Hematopoietic multipotent progenitor cell treated with erythropoietin and hydrocortisone succinate and interleukin-3 and kit ligand, for 15 days (in vitro differentiated cells): ENCODE measurements at regions not wholly inside any gene's neighbourhood (a gene's known extent, or its start where the extent isn't known, plus 50 kb on each side); places are given as distances from the start of the nearest gene placed in this dataset.

Source experiments
- DNase-seq: peaks from one replicate; pipeline ENCODE4 v3.0.0-alpha.2; 2015; ENCODE audit warnings: low spot score

DNA sequence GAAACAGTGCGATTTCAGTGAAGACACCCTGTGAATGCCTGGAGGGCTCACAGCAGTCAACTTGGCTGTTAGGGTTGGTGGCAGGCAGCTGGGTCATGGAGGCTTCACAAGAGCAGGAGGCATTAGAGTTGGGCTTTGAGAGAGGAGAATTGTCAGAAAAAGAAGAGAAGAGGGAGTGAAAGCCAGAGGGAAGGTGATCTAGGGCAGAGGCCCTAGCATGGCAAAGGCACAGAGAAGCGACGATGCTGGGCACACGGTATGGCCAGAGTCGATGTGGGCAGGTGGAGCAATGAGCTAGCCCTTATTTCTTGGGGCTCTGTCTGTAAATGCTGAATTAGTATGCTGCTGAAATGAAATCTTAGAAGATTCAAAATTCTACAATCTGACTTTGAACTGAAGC lies 52.6 kb upstream of the OLFM4 start:
- no peak for DNase-seq

DNA sequence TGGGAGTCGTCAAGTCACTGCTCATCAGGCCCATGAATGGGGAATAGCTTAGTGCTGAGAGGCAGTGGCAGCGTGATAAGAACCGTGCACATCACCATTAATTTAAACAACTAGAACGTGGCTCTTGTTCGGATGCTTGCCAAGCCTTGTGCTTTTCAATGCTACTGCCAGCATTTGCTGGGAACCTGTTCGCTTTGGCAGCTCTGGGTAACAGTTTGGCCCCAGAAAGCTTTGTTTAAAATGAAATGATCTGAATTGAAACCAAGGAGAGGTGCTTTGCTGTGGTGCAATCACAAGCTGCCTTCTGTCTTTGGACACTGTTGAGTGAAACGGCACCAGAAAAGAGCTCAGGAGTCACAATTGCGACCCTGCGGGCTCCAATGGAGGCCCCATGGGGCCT lies 53.5 kb upstream of the OLFM4 start:
- no peak for DNase-seq

DNA sequence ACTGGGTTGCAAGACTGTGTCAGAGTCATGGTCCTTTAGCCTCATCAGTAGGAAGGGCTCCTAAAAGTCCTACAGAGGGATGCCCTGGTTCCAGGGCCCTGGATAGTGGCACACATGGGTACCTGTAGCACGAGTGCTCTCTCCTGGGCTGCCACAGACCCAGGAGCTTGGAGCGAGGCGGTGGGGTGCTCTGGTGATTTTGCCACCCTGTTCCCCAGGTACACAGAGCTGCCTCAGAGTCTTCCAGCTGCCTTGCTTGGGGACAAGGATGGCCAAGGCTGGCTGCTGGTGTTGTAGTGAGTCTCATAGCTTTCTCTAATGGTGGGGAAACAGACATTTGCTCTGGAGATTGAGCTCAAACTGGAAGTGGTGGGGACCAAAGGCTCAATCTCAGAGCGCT lies 53.9 kb upstream of the OLFM4 start:
- no peak for DNase-seq

DNA sequence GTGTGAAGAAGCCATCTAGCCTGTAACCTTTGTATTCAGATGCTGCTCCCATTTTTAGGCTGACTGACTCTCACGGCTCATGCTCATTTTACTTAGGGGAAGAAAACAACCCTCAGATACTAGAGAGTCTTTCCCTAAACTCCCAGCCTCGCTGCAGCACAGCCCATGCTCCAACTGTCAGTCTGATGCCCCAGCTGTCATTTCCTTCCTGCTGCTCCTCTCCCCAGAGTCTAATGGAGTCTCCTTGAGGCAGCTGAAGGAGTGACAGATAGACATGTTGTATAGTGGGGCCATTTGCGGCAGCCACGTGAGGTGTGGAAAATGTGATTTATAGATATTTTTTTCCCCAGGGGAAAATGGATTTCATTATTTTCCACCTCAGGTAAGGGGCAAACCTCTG lies 59.2 kb upstream of the OLFM4 start:
- no peak for DNase-seq

DNA sequence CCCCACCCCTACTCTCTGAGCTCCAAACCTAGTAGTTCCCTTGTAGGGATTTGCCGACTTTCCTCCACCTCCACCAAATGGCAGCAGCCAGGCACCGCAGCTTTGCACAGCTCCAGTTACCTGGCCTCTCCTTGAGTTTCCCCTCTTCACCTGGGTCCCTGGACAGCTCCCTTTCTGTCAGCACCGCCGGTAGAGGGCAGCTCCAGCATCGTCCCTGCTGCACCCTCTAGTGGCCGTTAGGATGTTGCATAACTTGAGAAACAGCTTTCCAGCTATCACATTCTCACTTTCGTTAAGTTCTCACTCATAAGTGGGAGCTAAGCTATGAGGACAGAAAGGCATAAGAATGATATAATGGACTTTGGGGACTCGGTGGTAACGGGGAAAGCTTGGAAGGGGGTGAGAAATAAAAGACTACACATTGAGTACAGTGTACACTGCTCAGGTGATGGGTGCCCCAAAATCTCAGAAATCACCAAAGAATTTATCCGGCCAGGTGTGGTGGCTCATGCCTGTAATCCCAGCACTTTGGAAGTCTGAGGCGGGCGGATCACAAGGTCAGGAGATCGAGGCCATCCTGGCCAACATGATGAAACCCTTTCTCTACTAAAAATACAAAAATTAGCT lies 60.4 kb upstream of the OLFM4 start:
- peak; percentile 57 for DNase-seq

DNA sequence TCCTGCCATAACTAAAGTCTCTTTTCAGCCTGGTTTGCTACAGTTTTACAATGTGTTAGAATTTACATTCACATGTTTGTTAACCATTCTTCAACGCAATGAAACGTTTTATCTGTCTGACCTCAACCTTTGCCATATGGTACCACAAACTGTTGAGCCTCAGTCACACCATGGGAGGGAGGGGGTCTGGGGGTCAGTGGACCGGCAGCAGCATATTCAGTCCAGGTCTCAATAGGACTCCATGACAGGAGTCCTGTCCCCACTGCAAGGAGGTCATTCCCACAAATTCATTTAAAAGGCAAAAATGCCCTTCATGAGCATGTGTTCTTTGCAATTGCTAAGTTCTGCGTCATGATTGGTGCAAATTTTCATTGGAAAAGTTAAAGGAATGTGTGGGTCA lies 66.6 kb upstream of the OLFM4 start:
- no peak for DNase-seq

DNA sequence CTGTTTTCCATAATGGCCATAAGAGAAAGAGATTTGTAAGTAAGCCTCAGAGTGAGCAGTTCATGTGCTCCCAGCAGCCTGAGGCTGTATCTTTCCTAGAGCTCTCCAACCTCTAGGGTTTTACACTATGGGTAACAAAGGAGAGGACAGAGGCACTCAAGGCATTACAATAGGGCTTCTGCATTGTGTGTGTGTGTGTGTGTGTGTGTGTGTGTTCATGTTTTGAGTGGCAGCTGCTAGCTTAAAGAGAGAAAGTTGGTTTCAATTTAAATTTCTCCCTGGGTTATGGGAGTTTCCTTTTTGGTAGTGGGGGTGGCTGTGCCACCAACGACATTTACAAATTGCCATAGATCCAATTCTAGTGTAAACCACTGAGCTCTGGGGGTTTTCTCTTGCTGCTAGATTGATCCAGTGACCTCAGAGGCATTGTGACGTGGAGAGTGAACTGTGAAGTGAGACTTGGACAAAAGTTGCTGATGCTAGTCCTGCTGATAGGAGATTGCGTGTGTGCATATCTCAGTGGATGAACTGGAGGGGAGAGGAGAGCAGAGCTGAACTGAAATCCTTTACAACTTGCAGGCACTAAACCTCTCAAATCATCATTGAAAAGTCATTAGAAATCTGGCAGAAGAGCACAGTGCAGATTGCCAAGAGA lies 67.2 kb upstream of the OLFM4 start:
- DNase-seq: no peak

DNA sequence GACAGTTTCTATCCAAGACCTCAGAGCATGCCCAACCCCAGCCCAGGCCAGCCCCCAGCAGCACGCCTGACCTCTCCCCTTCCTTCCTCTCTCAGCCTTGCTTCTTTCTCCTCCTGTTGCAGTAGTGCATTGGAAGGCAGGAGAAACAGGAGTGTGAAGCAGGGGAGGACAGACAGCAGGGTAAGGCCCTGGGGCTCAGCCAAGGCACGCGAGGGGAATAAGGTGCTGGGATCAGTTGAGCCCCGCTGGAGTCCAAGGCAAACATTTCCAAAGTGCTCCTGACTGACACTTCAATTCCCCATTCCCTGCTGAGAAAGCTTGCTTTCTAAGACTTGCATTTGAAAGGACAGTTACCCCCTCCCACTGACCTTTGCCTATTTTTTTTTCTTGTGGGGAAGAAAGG lies 73.1 kb upstream of the OLFM4 start:
- no peak for DNase-seq

DNA sequence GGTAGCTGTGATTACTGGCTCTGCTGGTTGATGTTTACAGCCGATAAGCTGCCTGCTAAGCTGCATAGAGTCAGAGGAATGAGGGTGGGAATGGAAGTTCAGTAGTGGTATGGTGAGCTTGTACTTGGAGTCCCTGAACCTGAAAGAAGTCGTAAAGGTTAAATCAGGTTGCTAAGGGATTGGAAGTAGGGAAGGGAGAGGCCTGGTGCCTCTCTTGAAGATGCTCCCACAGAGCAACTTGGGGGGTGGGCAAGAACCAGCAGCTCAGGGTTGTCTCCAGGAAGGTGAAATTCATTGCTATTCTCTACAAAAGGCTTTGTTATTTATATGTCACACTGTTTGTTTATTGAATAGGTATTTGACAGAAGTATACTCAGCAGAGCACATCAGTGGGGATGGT lies 73.8 kb upstream of the OLFM4 start:
- DNase-seq: no peak

DNA sequence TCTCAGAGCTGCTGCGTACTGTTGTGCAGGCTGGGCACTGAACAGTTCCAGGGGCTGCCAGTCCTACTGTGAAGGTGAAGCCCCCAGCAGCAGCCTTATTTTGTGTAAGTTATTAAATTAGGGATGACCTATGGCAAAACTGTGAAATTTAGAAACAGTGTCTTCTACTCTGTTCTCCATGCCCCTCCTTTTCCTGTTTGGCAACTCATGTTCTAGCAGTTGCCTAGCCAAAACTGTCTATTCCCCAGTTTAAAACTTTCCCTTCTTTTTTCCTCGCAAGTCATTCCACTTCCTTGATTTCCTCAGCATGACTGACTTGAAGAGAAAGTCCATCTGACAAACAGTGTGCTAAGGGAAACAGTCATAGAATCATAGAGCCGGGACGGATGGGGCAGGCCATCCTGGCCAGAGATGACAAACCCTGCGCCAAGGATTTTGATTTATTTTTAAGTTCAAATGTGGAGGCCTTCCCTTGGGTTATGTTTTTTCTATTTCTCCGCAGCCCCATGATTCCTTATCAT lies 78.1 kb upstream of the OLFM4 start:
- DNase-seq: no peak

DNA sequence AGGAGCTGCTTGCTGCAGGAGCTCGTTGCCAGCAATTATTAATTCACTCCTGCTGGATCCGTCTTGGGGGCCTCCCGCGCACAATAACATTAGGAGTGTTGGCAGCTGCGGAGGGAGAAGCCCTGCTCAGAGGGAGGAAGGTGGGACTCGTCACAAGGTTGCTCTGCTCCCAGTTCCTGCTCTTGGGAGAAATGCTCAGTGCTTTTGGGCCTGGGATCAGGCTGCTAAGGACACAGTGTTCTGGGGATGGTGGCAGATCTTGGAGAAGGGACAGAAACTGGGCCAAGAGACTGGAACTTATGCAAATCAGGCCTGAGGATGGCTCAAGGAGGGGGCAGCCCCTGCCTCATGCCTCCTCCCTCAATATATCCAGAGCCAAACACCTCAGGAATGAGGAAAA lies 78.9 kb upstream of the OLFM4 start:
- DNase-seq: no peak

DNA sequence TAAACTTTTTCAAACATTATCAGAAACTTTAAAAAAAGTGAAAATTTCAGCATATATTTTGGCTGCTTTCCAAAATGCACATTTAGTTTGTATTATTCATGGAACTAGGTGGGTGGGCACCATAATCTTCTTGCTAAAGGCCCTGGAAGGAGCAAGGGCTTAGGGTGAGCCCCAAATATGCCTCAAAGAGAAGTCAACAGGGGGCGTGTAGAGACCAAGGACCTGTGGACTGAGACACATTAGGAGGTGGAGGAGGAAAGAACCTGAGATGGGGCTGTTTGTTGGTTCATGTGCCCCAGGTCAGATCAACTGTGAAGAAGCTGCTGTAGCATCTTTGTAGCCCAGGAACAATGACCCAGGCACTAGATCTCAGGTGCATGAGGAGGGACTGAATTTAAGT lies 79.6 kb upstream of the OLFM4 start:
- no peak for DNase-seq

DNA sequence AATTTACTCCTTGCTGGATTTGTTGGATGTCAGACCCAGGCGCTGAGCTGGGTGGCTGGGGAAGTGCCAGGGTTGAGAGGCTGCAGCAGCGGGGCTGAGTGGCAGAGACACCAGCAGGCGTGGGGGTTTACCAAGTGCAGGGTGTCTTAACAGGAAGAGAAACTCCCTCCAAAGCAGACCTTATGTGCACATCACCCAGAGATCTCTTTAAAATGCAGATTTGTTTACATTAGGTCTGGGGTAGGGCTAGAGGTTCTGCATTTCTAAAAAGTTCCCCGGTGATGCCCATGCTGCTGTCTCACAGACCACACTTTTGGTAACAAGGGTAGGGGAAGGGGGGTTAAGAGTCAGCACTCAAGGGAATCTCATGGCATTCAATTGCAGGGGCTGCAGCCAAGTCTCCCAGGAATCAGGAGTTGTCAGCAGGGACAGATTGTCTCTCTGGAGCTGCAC lies 80.7 kb upstream of the OLFM4 start:
- DNase-seq: no peak

DNA sequence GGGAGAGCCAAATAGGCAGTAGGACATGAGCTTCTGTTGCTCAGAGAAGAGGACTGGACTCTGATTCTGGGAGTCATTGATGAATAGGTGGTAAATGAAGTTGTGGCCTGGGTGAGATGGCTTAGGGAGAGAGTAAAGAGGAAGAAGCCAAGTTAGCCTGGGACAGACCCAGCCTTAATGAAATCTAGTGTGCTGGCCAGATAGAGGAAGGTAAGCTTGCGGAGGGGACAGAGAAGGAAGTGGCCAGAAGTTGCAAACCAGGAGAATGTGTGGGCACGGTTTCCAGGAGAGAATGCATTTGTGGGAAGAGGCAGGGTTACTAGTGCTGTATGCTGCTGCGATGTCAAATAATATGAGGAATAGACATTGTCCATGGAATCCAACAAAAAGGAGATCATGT lies 83.3 kb upstream of the OLFM4 start:
- DNase-seq: no peak

DNA sequence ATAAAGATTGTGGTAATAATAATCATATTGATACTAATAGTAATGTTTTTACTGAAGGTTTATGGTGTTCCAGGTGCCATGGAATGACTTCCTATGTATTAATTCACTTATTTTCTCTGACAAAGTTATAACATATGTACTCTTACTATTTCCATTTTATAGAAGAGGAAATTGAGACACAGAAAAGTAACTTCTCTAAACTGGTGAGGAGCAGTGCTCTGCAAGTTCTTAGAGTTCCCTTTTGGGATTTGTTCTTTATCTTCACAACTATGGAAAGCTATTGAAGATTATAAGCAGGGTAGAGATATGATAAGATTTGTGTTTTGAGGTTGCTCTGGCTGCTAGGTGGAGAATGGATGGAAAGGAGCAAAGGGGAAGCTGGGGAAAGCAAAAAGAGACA lies 83.9 kb upstream of the OLFM4 start:
- no peak for DNase-seq

DNA sequence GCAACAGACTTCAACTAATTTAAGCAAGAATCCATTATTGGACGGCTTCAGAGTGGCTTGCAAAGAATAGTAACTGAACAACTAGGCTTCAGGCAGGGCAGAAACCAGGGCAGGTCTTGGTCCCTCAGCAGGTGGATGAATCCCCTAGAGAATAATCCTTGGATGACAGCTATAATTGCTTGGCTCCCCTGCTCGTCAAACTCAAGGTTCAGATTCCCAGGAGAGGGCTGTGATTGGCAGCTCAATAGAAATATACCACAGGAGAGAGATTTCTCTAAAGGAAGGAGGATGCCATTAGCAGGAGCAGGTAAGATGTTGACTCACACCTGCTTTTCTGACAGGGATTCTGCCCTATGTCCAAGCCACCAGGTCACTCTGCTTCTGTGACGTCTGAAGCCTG lies 89.6 kb upstream of the PCDH8 start:
- no peak for DNase-seq

DNA sequence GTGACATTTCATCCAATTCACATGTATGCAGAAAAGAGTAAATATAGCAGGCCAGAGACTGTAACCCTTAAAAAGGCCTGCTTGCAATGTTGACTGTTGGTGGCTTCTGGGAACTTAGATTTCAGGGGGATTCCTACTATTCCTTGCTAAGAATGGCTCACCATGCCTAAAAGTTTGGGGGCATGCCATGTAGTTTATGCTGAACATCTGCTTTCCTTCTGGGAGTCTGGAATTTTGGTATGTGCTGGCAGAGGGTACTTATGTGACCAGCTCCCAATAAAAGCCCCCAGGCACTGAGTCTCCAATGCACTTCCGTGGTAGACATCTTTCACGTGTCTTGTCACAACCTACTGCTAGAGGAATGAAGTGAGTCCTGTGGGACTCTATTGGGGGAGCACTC lies 88.4 kb upstream of the PCDH8 start:
- DNase-seq: no peak

DNA sequence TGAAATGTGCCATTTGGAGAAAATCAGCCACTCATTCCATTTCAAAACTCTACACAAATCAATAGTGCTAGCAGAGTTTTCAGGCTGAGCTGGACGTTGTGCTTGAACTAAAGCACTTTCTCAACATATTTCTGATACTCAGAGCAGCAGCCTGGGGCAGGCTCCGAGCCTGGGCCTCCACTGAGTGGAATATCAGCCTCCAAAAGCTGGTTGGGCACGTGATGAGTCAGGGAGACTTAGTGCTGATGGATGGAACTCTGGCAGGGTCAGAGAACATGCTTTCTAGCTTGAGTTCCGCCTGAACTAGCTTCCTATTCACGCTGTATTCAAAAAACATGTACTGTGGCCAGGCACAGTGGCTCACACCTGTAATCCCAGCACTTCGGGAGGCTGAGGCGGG lies 85.8 kb upstream of the PCDH8 start:
- DNase-seq: no peak

DNA sequence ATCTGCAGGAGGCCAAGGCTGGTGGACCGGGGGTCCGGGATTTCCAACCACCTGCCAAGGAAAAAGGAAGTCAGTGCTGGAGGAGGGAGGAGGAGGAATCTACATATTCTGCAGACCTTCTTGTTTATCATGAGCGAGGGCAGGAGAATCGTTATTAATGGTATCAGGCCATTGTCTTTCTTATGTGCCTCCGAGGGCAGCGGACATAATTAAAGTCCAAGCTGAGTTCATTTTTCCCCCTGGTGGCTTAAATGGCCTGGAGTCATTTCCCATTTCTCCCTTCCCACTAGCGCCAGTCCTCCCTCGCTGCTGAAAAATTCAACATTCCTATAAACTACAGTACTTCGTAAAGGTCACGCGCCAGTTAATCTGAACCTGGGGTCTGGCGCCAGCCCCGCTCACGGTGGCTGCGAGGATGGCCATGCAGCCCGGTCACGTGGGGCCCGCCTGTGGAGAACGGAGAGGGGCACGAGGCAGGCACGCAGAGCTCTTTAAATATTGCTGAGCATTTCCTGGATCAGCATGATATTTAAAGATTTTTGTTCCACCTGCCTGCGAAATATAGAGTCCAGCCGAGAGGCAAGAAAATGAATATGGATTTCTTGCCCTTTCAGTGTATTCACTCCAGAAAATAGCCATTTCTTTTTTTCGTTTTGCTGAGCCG lies 85.2 kb upstream of the PCDH8 start:
- DNase-seq: no peak

DNA sequence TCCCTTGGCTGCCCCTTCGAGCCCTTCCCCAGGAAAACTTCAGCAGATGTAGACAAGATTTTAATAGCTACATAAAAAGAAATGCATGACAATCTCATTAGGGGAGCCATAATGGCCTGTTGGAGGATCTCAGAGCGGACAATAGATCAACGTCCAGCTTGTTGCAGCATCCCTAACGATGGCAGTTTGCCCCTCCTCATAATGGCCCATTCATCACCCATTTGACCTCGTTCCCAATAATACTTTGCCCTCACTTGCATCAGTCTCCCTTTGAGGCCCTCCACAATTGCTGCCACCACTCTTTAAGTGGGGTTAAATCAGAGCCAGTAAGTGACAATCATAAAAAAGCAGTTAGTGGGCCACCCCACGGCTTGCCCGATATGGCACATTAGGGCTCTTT lies 84.7 kb upstream of the PCDH8 start:
- DNase-seq: no peak

DNA sequence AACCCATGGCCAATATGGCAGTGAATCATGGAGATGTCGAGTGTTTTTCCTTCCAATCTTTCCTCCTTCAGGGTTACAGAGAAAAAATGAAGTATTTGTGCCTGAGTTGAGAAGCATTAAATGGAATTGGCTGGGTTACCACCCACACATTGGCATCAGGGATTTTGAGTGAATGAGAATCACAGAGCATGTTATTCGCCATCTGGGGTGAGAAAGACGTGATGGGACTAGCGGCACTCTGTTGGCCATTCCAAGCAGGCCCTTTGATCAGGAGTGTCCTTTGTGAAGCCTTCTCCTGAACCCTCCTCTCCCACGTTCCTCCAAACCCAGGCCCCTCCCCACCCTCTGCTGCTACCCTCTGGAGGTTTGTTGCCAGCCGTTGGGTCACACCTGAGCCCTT lies 84.2 kb upstream of the PCDH8 start:
- no peak for DNase-seq

DNA sequence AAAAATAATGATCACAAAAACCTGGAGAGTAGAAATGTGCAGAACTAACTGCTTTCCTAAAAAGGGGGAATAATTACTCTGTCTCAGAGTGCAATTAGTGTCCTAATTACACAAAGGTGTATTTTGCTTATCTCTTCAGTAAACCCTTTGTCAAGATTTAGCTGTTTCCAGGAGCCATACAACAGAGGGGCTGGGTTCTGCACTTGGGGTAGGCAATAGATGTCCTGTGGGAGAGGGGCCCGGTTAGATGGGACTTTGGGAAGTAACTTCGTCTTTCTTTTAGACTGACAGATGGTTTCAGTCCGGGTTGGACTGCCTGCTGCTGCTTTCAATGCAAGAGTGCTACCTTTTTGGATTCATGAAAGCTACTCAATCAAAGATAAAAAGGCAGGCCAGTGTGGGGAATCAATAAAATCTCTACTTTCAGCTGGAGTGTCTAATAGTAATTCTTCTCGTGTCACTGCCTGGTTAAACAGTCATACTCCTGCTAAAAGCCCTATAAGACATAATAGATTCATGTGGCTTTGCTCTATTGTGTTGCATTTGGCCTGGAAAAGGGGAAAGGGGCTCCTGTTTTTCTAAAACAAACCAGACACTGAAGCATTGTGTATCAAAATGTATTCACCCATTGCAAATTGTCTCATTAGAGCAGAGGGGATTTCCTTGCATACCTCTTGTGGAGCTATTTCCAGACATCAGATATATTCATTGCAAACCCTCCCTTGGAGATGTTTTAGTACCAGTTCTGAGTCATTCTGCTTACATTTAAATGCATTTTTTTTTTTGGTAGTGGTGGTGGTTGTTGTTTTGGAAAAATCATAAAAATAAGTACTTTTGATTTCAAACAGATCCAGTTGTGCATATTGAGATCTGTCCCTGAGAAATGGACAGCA lies 83.3 kb upstream of the PCDH8 start:
- no peak for DNase-seq

DNA sequence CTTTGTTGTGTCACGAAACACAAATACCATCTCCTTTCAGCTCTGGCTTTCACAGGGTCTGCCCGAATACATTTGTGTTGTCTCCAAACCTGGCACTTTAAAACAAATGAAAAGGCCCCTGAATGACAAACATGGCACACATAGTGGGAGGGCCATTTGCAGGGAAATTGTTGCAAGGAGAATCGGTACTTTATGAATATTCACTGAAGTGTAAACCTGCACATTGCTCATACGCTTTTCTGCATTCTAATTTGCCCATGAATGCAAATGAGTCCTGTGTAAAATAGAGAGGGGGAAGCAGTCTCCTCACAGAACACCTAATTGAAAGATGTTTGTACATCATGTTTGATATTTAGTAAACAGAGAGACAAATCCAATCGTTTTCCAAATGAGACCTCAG lies 82.7 kb upstream of the PCDH8 start:
- DNase-seq: no peak
